GM19463 (cell line): ENCODE measurements at regions not wholly inside any gene's neighbourhood (a gene's known extent, or its start where the extent isn't known, plus 50 kb on each side); places are given as distances from the start of the nearest gene placed in this dataset.
A peak's percentile ranks its signal among the peaks of the same experiment; 100 is the strongest.

Experiments used
- ATAC-seq: cut with Tn5 transposase; IDR thresholded peaks from one replicate; pipeline ENCODE4 v1.9.1; 2021; ENCODE audit warnings: mild to moderate bottlenecking, moderate library complexity; ENCODE audit not compliant: unreplicated experiment

- no peak for ATAC-seq
Observed at GRCh38 chr1:59018860-59019259, 235.0 kb upstream of the JUN start.

GRCh38 chr1:59020151-59020997 lies 236.5 kb upstream of the JUN start:
- ATAC-seq: peak; percentile 93

GRCh38 chr1:59022199-59022598 lies 238.4 kb upstream of the JUN start:
- no peak for ATAC-seq

GRCh38 chr1:59022799-59023198 lies 239.0 kb upstream of the JUN start:
- ATAC-seq: no peak

- ATAC-seq: no peak
Observed at GRCh38 chr1:59025201-59025600, 241.4 kb upstream of the JUN start.

GRCh38 chr1:59025898-59026426 lies 242.1 kb upstream of the JUN start:
- peak; percentile 80 for ATAC-seq

- peak; percentile 10 for ATAC-seq
Observed at GRCh38 chr1:59026472-59026948, 242.7 kb upstream of the JUN start.

- no peak for ATAC-seq
Observed at GRCh38 chr1:59027177-59027576, 243.3 kb upstream of the JUN start.

GRCh38 chr1:59028048-59028447 lies 244.2 kb upstream of the JUN start:
- ATAC-seq: no peak

- no peak for ATAC-seq
Observed at GRCh38 chr1:59029411-59030167, 245.7 kb upstream of the JUN start.

GRCh38 chr1:59032228-59032627 lies 248.4 kb upstream of the JUN start:
- no peak for ATAC-seq

GRCh38 chr1:59033761-59034160 lies 249.9 kb upstream of the JUN start:
- ATAC-seq: no peak

GRCh38 chr1:59034925-59035324 lies 251.1 kb upstream of the JUN start:
- ATAC-seq: no peak

GRCh38 chr1:59039551-59039950 lies 255.7 kb upstream of the JUN start:
- ATAC-seq: no peak

GRCh38 chr1:59040486-59040885 lies 256.4 kb upstream of the FGGY start:
- no peak for ATAC-seq

GRCh38 chr1:59041646-59042277 lies 255.1 kb upstream of the FGGY start:
- ATAC-seq: no peak

GRCh38 chr1:59043796-59044195 lies 253.1 kb upstream of the FGGY start:
- no peak for ATAC-seq

GRCh38 chr1:59044535-59045121 lies 252.3 kb upstream of the FGGY start:
- ATAC-seq: no peak

GRCh38 chr1:59045137-59045536 lies 251.8 kb upstream of the FGGY start:
- ATAC-seq: no peak

- no peak for ATAC-seq
Observed at GRCh38 chr1:59045636-59046035, 251.3 kb upstream of the FGGY start.

GRCh38 chr1:59046134-59046533 lies 250.8 kb upstream of the FGGY start:
- ATAC-seq: no peak
